SK-N-SH (cell line): ENCODE measurements at regions not wholly inside any gene's neighbourhood (a gene's known extent, or its start where the extent isn't known, plus 50 kb on each side); places are given as distances from the start of the nearest gene placed in this dataset.

ENCODE experiments used
- CTCF ChIA-PET: fragments of 300-600, 350-600 bp; formaldehyde crosslinking; extraction: SDS; loops from one replicate; lab custom pipeline; 2021; lab: Yijun Ruan, JAX
- POLR2A ChIA-PET: fragments of 350-600 bp; sonication (Branson Sonifier 250); formaldehyde crosslinking; extraction: SDS; loops from one replicate; lab custom pipeline; 2020; ENCODE audit warnings: antibody characterized with exemption, inconsistent platforms; lab: Yijun Ruan, JAX
- DNase-seq: peaks from one replicate; pipeline ENCODE4 v3.0.0; 2012
- H2AFZ ChIP-seq: fragments of 200-600 bp; sonication (generic); 2 replicates; pipeline ENCODE4 v1.8.1; 2016; ENCODE audit warnings: antibody characterized with exemption, mild to moderate bottlenecking, low read depth
- H3F3A ChIP-seq: fragments of 200-600 bp; sonication (generic); replicated peaks from 2 replicates; pipeline ENCODE3; 2016; ENCODE audit warnings: antibody characterized with exemption, mild to moderate bottlenecking; ENCODE audit not compliant: insufficient read depth
- H3K27ac ChIP-seq, 2 experiments: fragments of 200-500 bp in 1 of 2; fragments of 200-600 bp in 1 of 2; sonication (Bioruptor generic) in 1 of 2; sonication (generic), shearing (Covaris generic) in 1 of 2; 2 replicates each; pipeline versions ENCODE4 v1.5.1 to v1.6.1; 2014 to 2016; ENCODE audit warnings: low read depth in 2 of 2, inconsistent platforms in 1 of 2, low read length in 1 of 2, mild to moderate bottlenecking in 1 of 2, mixed read lengths in 1 of 2
- H3K27me3 ChIP-seq: fragments of 200-600 bp; sonication (generic), shearing (Covaris generic); 2 replicates; pipeline ENCODE4 v1.6.1; 2016; ENCODE audit warnings: mixed run types; ENCODE audit not compliant: insufficient read depth
- H3K36me3 ChIP-seq, 2 experiments: fragments of 200-500 bp in 1 of 2; fragments of 200-600 bp in 1 of 2; sonication (Bioruptor generic) in 1 of 2; sonication (generic) in 1 of 2; replicated peaks in 1 of 2; 2 replicates each; pipeline versions ENCODE3 to v1.5.1; 2014 to 2016; ENCODE audit warnings: low read length in 1 of 2, mild to moderate bottlenecking in 1 of 2; ENCODE audit not compliant: insufficient read depth in 2 of 2, control insufficient read depth in 1 of 2
- H3K4me1 ChIP-seq, 2 experiments: fragments of 200-500 bp in 1 of 2; fragments of 200-600 bp in 1 of 2; sonication (Bioruptor generic) in 1 of 2; sonication (generic), shearing (Covaris generic) in 1 of 2; 2 replicates each; pipeline versions ENCODE4 v1.5.1 to v1.6.1; 2014 to 2016; ENCODE audit warnings: low read depth in 1 of 2, low read length in 1 of 2, mixed run types in 1 of 2; ENCODE audit not compliant: insufficient read depth in 2 of 2, control insufficient read depth in 1 of 2
- H3K4me2 ChIP-seq: fragments of 200-600 bp; sonication (generic), shearing (Covaris generic); 2 replicates; pipeline ENCODE4 v1.6.1; 2017; ENCODE audit warnings: mixed run types
- H3K4me3 ChIP-seq, 2 experiments: fragments of 200-500 bp in 1 of 2; fragments of 200-600 bp in 1 of 2; sonication (Bioruptor generic) in 1 of 2; sonication (generic), shearing (Covaris generic) in 1 of 2; 2 replicates each; pipeline versions ENCODE4 v1.5.1 to v1.8.1; 2014 to 2016; ENCODE audit warnings: low read depth in 2 of 2, inconsistent platforms in 1 of 2, low read length in 1 of 2, mild to moderate bottlenecking in 1 of 2, mixed read lengths in 1 of 2, moderate library complexity in 1 of 2
- H3K79me2 ChIP-seq: fragments of 200-600 bp; sonication (generic); 2 replicates; pipeline ENCODE4 v1.8.1; 2017; ENCODE audit warnings: mild to moderate bottlenecking; ENCODE audit not compliant: insufficient read depth
- H3K9ac ChIP-seq: fragments of 200-600 bp; sonication (generic); 2 replicates; pipeline ENCODE4 v1.6.1; 2017; ENCODE audit warnings: mixed run types
- H3K9me2 ChIP-seq: fragments of 200-600 bp; sonication (generic); 2 replicates; pipeline ENCODE4 v1.6.1; 2017; ENCODE audit warnings: mixed run types
- H3K9me3 ChIP-seq: fragments of 200-600 bp; sonication (generic); 2 replicates; pipeline ENCODE4 v1.6.1; 2017; ENCODE audit warnings: mixed run types, mild to moderate bottlenecking, moderate library complexity
- H4K20me1 ChIP-seq: fragments of 200-600 bp; sonication (generic); 2 replicates; pipeline ENCODE4 v1.6.1; 2017; ENCODE audit warnings: mild to moderate bottlenecking, mixed run types; ENCODE audit not compliant: insufficient read depth
- CHD2 ChIP-seq: fragments of 150-350 bp; IDR thresholded peaks from 2 replicates; pipeline ENCODE4 v1.6.1; 2018; ENCODE audit warnings: low read length; ENCODE audit not compliant: partially characterized antibody
- EP300 ChIP-seq, 2 experiments: IDR thresholded peaks; 2 replicates each; pipeline versions ENCODE4 v1.4.0 to v1.6.1; 2012; ENCODE audit warnings: borderline replicate concordance in 1 of 2, low read depth in 1 of 2, low read length in 1 of 2
- EZH2phosphoT487 ChIP-seq: fragments of 200-600 bp; sonication (generic); IDR thresholded peaks from 2 replicates; pipeline ENCODE4 v1.6.1; 2017; ENCODE audit warnings: low read depth, mixed run types, mild to moderate bottlenecking, antibody characterized with exemption, moderate library complexity, borderline replicate concordance
- FOXJ3 ChIP-seq: sonication (generic); formaldehyde crosslinking; IDR thresholded peaks from 2 replicates; pipeline ENCODE4 v1.5.1; 2020; ENCODE audit warnings: mild to moderate bottlenecking, missing genetic modification reagents
- FOXM1 ChIP-seq: IDR thresholded peaks from 2 replicates; pipeline ENCODE4 v1.4.0; 2012; ENCODE audit warnings: low read depth, mild to moderate bottlenecking
- NFIC ChIP-seq: IDR thresholded peaks from 2 replicates; pipeline ENCODE4 v1.4.0; 2012; ENCODE audit warnings: borderline replicate concordance
- PBX3 ChIP-seq: IDR thresholded peaks from 2 replicates; pipeline ENCODE4; 2012
- RFX5 ChIP-seq: IDR thresholded peaks from 2 replicates; pipeline ENCODE4 v1.6.1; 2012; ENCODE audit warnings: mild to moderate bottlenecking, improper control_type of control experiment, low read length
- SMC3 ChIP-seq: IDR thresholded peaks from 2 replicates; pipeline ENCODE4 v1.6.1; 2012; ENCODE audit warnings: low read depth, low read length, improper control_type of control experiment
- TCF12 ChIP-seq: IDR thresholded peaks from 2 replicates; pipeline ENCODE4 v1.4.0; 2012
- TEAD4 ChIP-seq: IDR thresholded peaks from 2 replicates; pipeline ENCODE4 v1.4.0; 2012; ENCODE audit warnings: mild to moderate bottlenecking, borderline replicate concordance; ENCODE audit not compliant: insufficient read depth
- WGBS: methylation state at CpG from one replicate; pipeline ENCODE4 v1.1.6; 2017; ENCODE audit warnings: low lambda C conversion rate; 5-methylcytosine and 5-hydroxymethylcytosine counted together
- TF ChIP-seq, protein P1 (sequence below): IDR thresholded peaks from 2 replicates; pipeline ENCODE4 v1.6.1; 2012; ENCODE audit warnings: mild to moderate bottlenecking, low read depth, low read length, moderate library complexity
- TF ChIP-seq, protein P2 (sequence below): fragments of 200-600 bp; sonication (generic); IDR thresholded peaks from 2 replicates; pipeline ENCODE4 v1.6.1; 2017; ENCODE audit warnings: antibody characterized with exemption, mild to moderate bottlenecking, moderate library complexity
- TF ChIP-seq, protein P3 (sequence below): IDR thresholded peaks from 2 replicates; pipeline ENCODE4 v1.4.0; 2012; ENCODE audit warnings: low read depth, borderline replicate concordance

- no peak for TF ChIP-seq EZH2phosphoT487
- no peak for TF ChIP-seq PBX3
- TF ChIP-seq, protein P1, sequence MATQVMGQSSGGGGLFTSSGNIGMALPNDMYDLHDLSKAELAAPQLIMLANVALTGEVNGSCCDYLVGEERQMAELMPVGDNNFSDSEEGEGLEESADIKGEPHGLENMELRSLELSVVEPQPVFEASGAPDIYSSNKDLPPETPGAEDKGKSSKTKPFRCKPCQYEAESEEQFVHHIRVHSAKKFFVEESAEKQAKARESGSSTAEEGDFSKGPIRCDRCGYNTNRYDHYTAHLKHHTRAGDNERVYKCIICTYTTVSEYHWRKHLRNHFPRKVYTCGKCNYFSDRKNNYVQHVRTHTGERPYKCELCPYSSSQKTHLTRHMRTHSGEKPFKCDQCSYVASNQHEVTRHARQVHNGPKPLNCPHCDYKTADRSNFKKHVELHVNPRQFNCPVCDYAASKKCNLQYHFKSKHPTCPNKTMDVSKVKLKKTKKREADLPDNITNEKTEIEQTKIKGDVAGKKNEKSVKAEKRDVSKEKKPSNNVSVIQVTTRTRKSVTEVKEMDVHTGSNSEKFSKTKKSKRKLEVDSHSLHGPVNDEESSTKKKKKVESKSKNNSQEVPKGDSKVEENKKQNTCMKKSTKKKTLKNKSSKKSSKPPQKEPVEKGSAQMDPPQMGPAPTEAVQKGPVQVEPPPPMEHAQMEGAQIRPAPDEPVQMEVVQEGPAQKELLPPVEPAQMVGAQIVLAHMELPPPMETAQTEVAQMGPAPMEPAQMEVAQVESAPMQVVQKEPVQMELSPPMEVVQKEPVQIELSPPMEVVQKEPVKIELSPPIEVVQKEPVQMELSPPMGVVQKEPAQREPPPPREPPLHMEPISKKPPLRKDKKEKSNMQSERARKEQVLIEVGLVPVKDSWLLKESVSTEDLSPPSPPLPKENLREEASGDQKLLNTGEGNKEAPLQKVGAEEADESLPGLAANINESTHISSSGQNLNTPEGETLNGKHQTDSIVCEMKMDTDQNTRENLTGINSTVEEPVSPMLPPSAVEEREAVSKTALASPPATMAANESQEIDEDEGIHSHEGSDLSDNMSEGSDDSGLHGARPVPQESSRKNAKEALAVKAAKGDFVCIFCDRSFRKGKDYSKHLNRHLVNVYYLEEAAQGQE: no peak
- TF ChIP-seq, protein P2, sequence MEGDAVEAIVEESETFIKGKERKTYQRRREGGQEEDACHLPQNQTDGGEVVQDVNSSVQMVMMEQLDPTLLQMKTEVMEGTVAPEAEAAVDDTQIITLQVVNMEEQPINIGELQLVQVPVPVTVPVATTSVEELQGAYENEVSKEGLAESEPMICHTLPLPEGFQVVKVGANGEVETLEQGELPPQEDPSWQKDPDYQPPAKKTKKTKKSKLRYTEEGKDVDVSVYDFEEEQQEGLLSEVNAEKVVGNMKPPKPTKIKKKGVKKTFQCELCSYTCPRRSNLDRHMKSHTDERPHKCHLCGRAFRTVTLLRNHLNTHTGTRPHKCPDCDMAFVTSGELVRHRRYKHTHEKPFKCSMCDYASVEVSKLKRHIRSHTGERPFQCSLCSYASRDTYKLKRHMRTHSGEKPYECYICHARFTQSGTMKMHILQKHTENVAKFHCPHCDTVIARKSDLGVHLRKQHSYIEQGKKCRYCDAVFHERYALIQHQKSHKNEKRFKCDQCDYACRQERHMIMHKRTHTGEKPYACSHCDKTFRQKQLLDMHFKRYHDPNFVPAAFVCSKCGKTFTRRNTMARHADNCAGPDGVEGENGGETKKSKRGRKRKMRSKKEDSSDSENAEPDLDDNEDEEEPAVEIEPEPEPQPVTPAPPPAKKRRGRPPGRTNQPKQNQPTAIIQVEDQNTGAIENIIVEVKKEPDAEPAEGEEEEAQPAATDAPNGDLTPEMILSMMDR: no peak
- no peak for TF ChIP-seq CHD2
- TF ChIP-seq TCF12: no peak
- CTCF ChIA-PET: interaction anchor here (0.6 kb wide), 1 partner anchor 207 kb away, joined by 3 read pairs; no protein-coding TSS in a partner anchor
- WGBS: 33% methylated on average over 3 of the region's 3 CpGs
These were observed 151.5 kb upstream of the FAM83B start for GRCh38 chr6:54694928-54695532.

GRCh38 chr6:54695815-54696214, 150.8 kb upstream of the FAM83B start:
- Histone ChIP-seq H3K79me2 (no peaks in the 10 kb centered on the region), H3K27ac (no peak overlapping the region), H3K4me2 (no peak overlapping the region), H4K20me1 (no peaks in the 10 kb centered on the region), H2AFZ (no peak overlapping the region), H3K9me2 (no peaks in the 10 kb centered on the region), H3F3A (no peaks in the 10 kb centered on the region), H3K27me3 (peaks cover 6% of the 10 kb centered on the region), H3K9me3 (no peaks in the 10 kb centered on the region), H3K9ac (no peak overlapping the region), H3K4me3 (no peak overlapping the region), H3K36me3 (no peaks in the 10 kb centered on the region), H3K4me1 (no peaks in the 10 kb centered on the region; a peak in 1 of 4 replicates)
- ChIA-PET CTCF (no interaction called here), POLR2A (no interaction called here)
- WGBS: 16% methylated on average over 3 of the region's 3 CpGs
- DNase-seq: no peak
- no peak for TF ChIP-seq RFX5
- no peak for TF ChIP-seq FOXJ3
- TF ChIP-seq, protein P2: no peak
- TF ChIP-seq, protein P3, sequence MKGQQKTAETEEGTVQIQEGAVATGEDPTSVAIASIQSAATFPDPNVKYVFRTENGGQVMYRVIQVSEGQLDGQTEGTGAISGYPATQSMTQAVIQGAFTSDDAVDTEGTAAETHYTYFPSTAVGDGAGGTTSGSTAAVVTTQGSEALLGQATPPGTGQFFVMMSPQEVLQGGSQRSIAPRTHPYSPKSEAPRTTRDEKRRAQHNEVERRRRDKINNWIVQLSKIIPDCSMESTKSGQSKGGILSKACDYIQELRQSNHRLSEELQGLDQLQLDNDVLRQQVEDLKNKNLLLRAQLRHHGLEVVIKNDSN: no peak
- no peak for TF ChIP-seq PBX3
- TF ChIP-seq EP300 (IDR thresholded peaks at IDR 0.05; ENCODE audit: borderline replicate concordance in 1 of 2, low read depth in 1 of 2, low read length in 1 of 2): no peak
- TF ChIP-seq FOXM1: no peak
- TF ChIP-seq TCF12: no peak
- TF ChIP-seq NFIC: no peak
- TF ChIP-seq TEAD4: no peak
- TF ChIP-seq SMC3: no peak

More at GRCh38 chr6:54694928-54695532, 151.5 kb upstream of the FAM83B start:
- POLR2A ChIA-PET: no interaction called here
- H3K4me3 ChIP-seq: no peak overlapping the region
- no peak overlapping the region for H3K9ac ChIP-seq
- H3K27me3 ChIP-seq: peaks cover 6% of the 10 kb centered on the region; the same call in 1 of the 2 replicates
- H3K9me3 ChIP-seq: no peaks in the 10 kb centered on the region
- H3K4me1 ChIP-seq: no peaks in the 10 kb centered on the region; a peak in 1 of 4 replicates
- H3F3A ChIP-seq: no peaks in the 10 kb centered on the region
- no peaks in the 10 kb centered on the region for H3K36me3 ChIP-seq
- no peaks in the 10 kb centered on the region for H4K20me1 ChIP-seq
- no peaks in the 10 kb centered on the region for H3K79me2 ChIP-seq
- DNase-seq: no peak
- H3K9me2 ChIP-seq: no peaks in the 10 kb centered on the region
- H3K4me2 ChIP-seq: no peak overlapping the region
- no peak overlapping the region for H3K27ac ChIP-seq
- no peak overlapping the region for H2AFZ ChIP-seq
